HEK293T (cell line): ENCODE measurements at regions not wholly inside any gene's neighbourhood (a gene's known extent, or its start where the extent isn't known, plus 50 kb on each side); places are given as distances from the start of the nearest gene placed in this dataset.
"Not testable (repeated sequence)": the region's sequence is repeated elsewhere in the genome, so short reads cannot be mapped to it uniquely, and the experiment has no call there.

Source experiments
- CTCF ChIA-PET: fragments of 350-600 bp; formaldehyde crosslinking; extraction: SDS; loops from one replicate; lab custom pipeline; 2021; ENCODE audit warnings: antibody characterized with exemption, inconsistent platforms; lab: Yijun Ruan, JAX
- POLR2A ChIA-PET: fragments of 350-600 bp; formaldehyde crosslinking; extraction: SDS; loops from one replicate; lab custom pipeline; 2020; ENCODE audit warnings: antibody characterized with exemption, inconsistent platforms; lab: Yijun Ruan, JAX
- DNase-seq: peaks from one replicate; pipeline ENCODE4 v3.0.0; 2012; ENCODE audit warnings: mixed read lengths; ENCODE audit errors: extremely low spot score
- ARNT ChIP-seq: fragments of 450-650 bp; IDR thresholded peaks from 2 replicates; pipeline ENCODE4 v1.6.1; 2017; ENCODE audit warnings: mild to moderate bottlenecking
- BHLHE40 ChIP-seq: fragments of 450-650 bp; IDR thresholded peaks from 2 replicates; pipeline ENCODE4 v1.6.1; 2016; ENCODE audit warnings: mild to moderate bottlenecking, moderate library complexity, borderline replicate concordance
- CTBP1 ChIP-seq: fragments of 450-650 bp; IDR thresholded peaks from 2 replicates; pipeline ENCODE4 v1.6.1; 2016; ENCODE audit warnings: borderline replicate concordance
- ELF4 ChIP-seq: fragments of 450-650 bp; IDR thresholded peaks from 2 replicates; pipeline ENCODE4 v1.6.1; 2017; ENCODE audit warnings: antibody characterized with exemption
- FOXA1 ChIP-seq: fragments of 450-650 bp; IDR thresholded peaks from 2 replicates; pipeline ENCODE4 v1.6.1; 2016; ENCODE audit warnings: mild to moderate bottlenecking
- FOXK2 ChIP-seq: fragments of 450-650 bp; IDR thresholded peaks from 2 replicates; pipeline ENCODE4 v1.6.1; 2016; ENCODE audit warnings: mild to moderate bottlenecking
- FOXM1 ChIP-seq: fragments of 450-650 bp; IDR thresholded peaks from 2 replicates; pipeline ENCODE4 v1.6.1; 2017; ENCODE audit warnings: mild to moderate bottlenecking, borderline replicate concordance
- HDGF ChIP-seq: fragments of 450-650 bp; IDR thresholded peaks from 2 replicates; pipeline ENCODE4 v1.6.1; 2017; ENCODE audit warnings: antibody characterized with exemption, borderline replicate concordance
- L3MBTL2 ChIP-seq: fragments of 450-650 bp; conservative IDR thresholded peaks from 2 replicates; pipeline ENCODE4 v1.6.1; 2016; ENCODE audit warnings: mild to moderate bottlenecking
- LEF1 ChIP-seq: fragments of 450-650 bp; IDR thresholded peaks from 2 replicates; pipeline ENCODE4 v1.6.1; 2017; ENCODE audit warnings: mild to moderate bottlenecking, borderline replicate concordance
- NFRKB ChIP-seq: fragments of 450-650 bp; IDR thresholded peaks from 2 replicates; pipeline ENCODE4 v1.6.1; 2016; ENCODE audit warnings: mild to moderate bottlenecking, moderate library complexity
- SP1 ChIP-seq: fragments of 450-650 bp; IDR thresholded peaks from 2 replicates; pipeline ENCODE4 v1.6.1; 2017
- SUZ12 ChIP-seq: fragments of 450-650 bp; IDR thresholded peaks from 2 replicates; pipeline ENCODE4 v1.6.1; 2016; ENCODE audit warnings: mild to moderate bottlenecking
- TARDBP ChIP-seq: fragments of 450-650 bp; IDR thresholded peaks from 2 replicates; pipeline ENCODE4 v1.6.1; 2016
- ZNF384 ChIP-seq: fragments of 450-650 bp; IDR thresholded peaks from 2 replicates; pipeline ENCODE4 v1.6.1; 2016
- TF ChIP-seq, protein P1 (sequence below): fragments of 450-650 bp; IDR thresholded peaks from 2 replicates; pipeline ENCODE4 v1.6.1; 2016

GRCh38 chr14:43692706-43693105 lies 814.4 kb downstream of the FSCB start:
- POLR2A ChIA-PET = no interaction called here
- TF ChIP-seq CTBP1 (no peak), ZNF384 (no peak), FOXK2 (no peak), FOXA1 (no peak), SUZ12 (no peak), ELF4 (no peak)
- DNase-seq = no peak
- CTCF ChIA-PET = no interaction called here

- CTCF ChIA-PET = no interaction called here
- DNase-seq = no peak
- TF ChIP-seq FOXK2 (no peak), L3MBTL2 (no peak), ELF4 (no peak), NFRKB (no peak), HDGF (no peak), TARDBP (no peak)
- POLR2A ChIA-PET = no interaction called here
These were observed 819.2 kb downstream of the FSCB start for GRCh38 chr14:43687921-43688320.

GRCh38 chr14:43677581-43677980 lies 829.5 kb downstream of the FSCB start:
- no peak for DNase-seq
- TF ChIP-seq SP1 (no peak), ELF4 (no peak), FOXA1 (no peak), FOXK2 (no peak), HDGF (no peak), TARDBP (no peak), FOXM1 (no peak), CTBP1 (no peak), ARNT (no peak), BHLHE40 (no peak), ZNF384 (no peak), NFRKB (no peak)
- TF ChIP-seq, protein P1, sequence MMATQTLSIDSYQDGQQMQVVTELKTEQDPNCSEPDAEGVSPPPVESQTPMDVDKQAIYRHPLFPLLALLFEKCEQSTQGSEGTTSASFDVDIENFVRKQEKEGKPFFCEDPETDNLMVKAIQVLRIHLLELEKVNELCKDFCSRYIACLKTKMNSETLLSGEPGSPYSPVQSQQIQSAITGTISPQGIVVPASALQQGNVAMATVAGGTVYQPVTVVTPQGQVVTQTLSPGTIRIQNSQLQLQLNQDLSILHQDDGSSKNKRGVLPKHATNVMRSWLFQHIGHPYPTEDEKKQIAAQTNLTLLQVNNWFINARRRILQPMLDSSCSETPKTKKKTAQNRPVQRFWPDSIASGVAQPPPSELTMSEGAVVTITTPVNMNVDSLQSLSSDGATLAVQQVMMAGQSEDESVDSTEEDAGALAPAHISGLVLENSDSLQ = no peak
- POLR2A ChIA-PET = no interaction called here
- CTCF ChIA-PET = no interaction called here

GRCh38 chr14:43674273-43674672 lies 832.8 kb downstream of the FSCB start:
- ChIA-PET CTCF (no interaction called here), POLR2A (no interaction called here)
- DNase-seq = no peak
- TF ChIP-seq CTBP1 (no peak), ARNT (no peak)

DNA sequence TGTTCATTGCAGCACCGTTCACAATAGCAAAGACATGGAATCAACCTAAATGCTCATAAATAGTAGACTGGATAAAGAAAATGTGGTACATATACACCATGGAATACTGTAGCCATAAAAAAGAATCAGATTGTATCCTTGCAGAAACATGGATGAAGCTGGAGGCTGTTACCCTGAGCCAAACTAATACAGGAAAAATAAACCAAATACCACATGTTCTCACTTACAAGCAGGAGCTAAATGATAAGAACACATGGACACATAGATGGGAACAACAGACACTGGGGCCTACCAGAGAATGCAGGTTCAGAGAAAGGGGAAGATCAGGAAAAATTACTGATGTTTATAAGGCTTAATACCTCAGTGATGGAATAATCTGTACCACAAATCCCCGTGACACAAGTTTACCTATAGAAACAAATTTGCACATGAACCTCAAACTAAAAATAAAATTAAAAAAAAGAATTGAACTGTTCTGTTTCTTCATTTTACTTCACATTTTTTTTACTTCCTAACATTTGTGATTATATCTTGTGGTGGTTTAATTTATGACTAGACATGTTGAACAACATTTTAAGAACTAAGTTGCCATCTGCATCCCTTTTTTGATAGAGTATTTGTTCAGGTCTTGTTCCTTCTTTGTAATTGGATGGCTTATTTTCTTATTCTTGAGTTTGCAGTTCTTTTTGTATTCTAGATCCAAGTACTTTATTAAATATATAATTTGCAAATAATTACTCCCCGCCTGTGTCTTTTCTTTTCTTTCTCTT lies 835.2 kb downstream of the FSCB start:
- TF ChIP-seq ELF4 (no peak), ZNF384 (no peak), TARDBP (no peak), SUZ12 (no peak), BHLHE40 (no peak), FOXK2 (no peak), ARNT (no peak), LEF1 (no peak), FOXM1 (no peak), L3MBTL2 (no peak), SP1 (no peak), FOXA1 (no peak), NFRKB (no peak), CTBP1 (no peak), HDGF (no peak)
- TF ChIP-seq, protein P1 = no peak
- POLR2A ChIA-PET = no interaction called here
- no peak for DNase-seq
- CTCF ChIA-PET = no interaction called here

- TF ChIP-seq BHLHE40 (no peak), ELF4 (no peak), FOXK2 (no peak), SP1 (no peak), NFRKB (no peak), ARNT (no peak), FOXA1 (no peak), ZNF384 (no peak), FOXM1 (no peak)
- ChIA-PET CTCF (no interaction called here), POLR2A (no interaction called here)
- DNase-seq = no peak
These were observed 837.7 kb downstream of the FSCB start for GRCh38 chr14:43669355-43669754.

DNA sequence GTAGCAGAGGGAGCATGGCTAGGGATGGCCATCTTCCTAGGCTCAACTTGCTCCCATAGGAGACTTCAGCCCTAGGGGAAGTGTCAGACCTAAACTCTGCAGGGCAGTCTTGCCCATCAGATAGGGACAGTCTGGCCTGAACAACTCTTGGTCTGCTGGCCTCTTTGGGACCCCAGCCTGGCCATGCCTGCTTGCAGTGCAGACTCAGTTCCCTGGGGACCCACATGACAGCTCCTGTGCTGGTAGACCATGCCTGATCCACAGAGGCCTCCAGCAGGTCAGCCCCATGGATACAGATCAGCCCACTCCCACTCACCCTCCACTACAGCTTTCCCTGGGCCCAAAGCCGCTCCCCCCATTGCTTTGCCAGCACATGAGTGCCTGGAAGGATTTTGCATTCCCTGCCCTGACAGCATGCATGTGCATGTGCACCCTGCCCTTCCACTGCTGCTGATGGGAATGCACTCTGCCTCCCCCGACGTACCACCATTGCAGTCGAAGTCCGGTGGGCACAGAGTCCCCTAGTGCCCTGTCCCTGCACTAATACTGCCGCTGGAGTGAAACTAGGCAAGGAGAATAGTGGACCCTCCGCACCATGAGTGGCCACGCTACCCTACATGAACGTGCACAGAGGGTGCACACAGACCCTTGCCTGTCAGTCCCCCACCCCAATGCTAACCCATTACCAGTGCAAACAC lies 841.4 kb downstream of the FSCB start:
- ChIA-PET CTCF (no interaction called here), POLR2A (no interaction called here)
- TF ChIP-seq, protein P1 = no peak
- no peak for DNase-seq

GRCh38 chr14:43655194-43655593 lies 851.9 kb downstream of the FSCB start:
- DNase-seq, CTCF ChIA-PET, POLR2A ChIA-PET: not testable (repeated sequence)
